ENCODE measurements at regions not wholly inside any gene's neighbourhood (a gene's known extent, or its start where the extent isn't known, plus 50 kb on each side); places are given as distances from the start of the nearest gene placed in this dataset.
A peak's percentile ranks its signal among the peaks of the same experiment; 100 is the strongest.

- peak in 1 of 2 experiments; percentile 15 for DNase-seq
- Histone ChIP-seq H3K9me3 (replicated peaks) (no peaks in the 10 kb centered on the region), H3K4me3 (no peak overlapping the region), H3K36me3 (no peaks in the 10 kb centered on the region), H3K4me1 (no peaks in the 10 kb centered on the region), H3K27me3 (peaks cover 6% of the 10 kb centered on the region; the same call in 1 of the 2 replicates), H3K27ac (no peak overlapping the region)
Observed at GRCh38 chr12:30874455-30875321, 51.9 kb upstream of the TSPAN11 start.

GRCh38 chr12:30870491-30871265 is 55.9 kb upstream of the TSPAN11 start:
- H3K36me3 ChIP-seq: no peaks in the 10 kb centered on the region
- 0 out of 2 replicates have a peak, but pooled peaks cover 2% of the 10 kb centered on the region for H3K9me3 ChIP-seq (replicated peaks)
- DNase-seq: no peak
- H3K4me1 ChIP-seq: no peaks in the 10 kb centered on the region
- no peak overlapping the region for H3K27ac ChIP-seq
- no peak overlapping the region for H3K4me3 ChIP-seq
- H3K27me3 ChIP-seq: peaks cover 6% of the 10 kb centered on the region; the same call in 1 of the 2 replicates

- Histone ChIP-seq H3K4me3 (no peak overlapping the region), H3K9me3 (replicated peaks) (0 out of 2 replicates have a peak, but pooled peaks cover 2% of the 10 kb centered on the region), H3K36me3 (no peaks in the 10 kb centered on the region), H3K4me1 (no peaks in the 10 kb centered on the region), H3K27ac (no peak overlapping the region), H3K27me3 (no peaks in the 10 kb centered on the region)
- no peak for DNase-seq
Observed at GRCh38 chr12:30867415-30867814, 59.1 kb upstream of the TSPAN11 start.

GRCh38 chr12:30866256-30866655 is 60.3 kb upstream of the TSPAN11 start:
- H3K9me3 ChIP-seq (replicated peaks): 0 out of 2 replicates have a peak, but pooled peaks cover 2% of the 10 kb centered on the region
- no peak for DNase-seq
- H3K36me3 ChIP-seq: no peaks in the 10 kb centered on the region

GRCh38 chr12:30863839-30864238 is 62.7 kb upstream of the TSPAN11 start:
- Histone ChIP-seq H3K27me3 (no peaks in the 10 kb centered on the region), H3K4me3 (no peak overlapping the region), H3K4me1 (no peaks in the 10 kb centered on the region), H3K36me3 (no peaks in the 10 kb centered on the region), H3K27ac (no peak overlapping the region), H3K9me3 (replicated peaks) (0 out of 2 replicates have a peak, but pooled peaks cover 2% of the 10 kb centered on the region)
- DNase-seq: no peak

More at GRCh38 chr12:30866256-30866655, 60.3 kb upstream of the TSPAN11 start:
- Histone ChIP-seq H3K4me3 (no peak overlapping the region), H3K27ac (no peak overlapping the region), H3K4me1 (no peaks in the 10 kb centered on the region), H3K27me3 (no peaks in the 10 kb centered on the region)

- DNase-seq: peak; percentile 33 to 42
Observed at GRCh38 chr12:30862486-30862885, 64.1 kb upstream of the TSPAN11 start.

GRCh38 chr12:30859226-30859625 is 67.3 kb upstream of the TSPAN11 start:
- Histone ChIP-seq H3K4me1 (no peaks in the 10 kb centered on the region), H3K4me3 (no peak overlapping the region), H3K36me3 (no peaks in the 10 kb centered on the region), H3K9me3 (replicated peaks) (no peaks in the 10 kb centered on the region; the same call in 1 of the 2 replicates), H3K27ac (no peak overlapping the region), H3K27me3 (no peaks in the 10 kb centered on the region)
- no peak for DNase-seq

More at GRCh38 chr12:30862486-30862885, 64.1 kb upstream of the TSPAN11 start:
- Histone ChIP-seq H3K27me3 (no peaks in the 10 kb centered on the region), H3K9me3 (replicated peaks) (0 out of 2 replicates have a peak, but pooled peaks cover 1% of the 10 kb centered on the region), H3K4me1 (no peaks in the 10 kb centered on the region), H3K27ac (no peak overlapping the region), H3K4me3 (no peak overlapping the region), H3K36me3 (no peaks in the 10 kb centered on the region)

GRCh38 chr12:30858471-30858870 is 68.1 kb upstream of the TSPAN11 start:
- no peak for DNase-seq
- Histone ChIP-seq H3K27ac (no peak overlapping the region), H3K9me3 (replicated peaks) (no peaks in the 10 kb centered on the region; the same call in 1 of the 2 replicates), H3K4me3 (no peak overlapping the region), H3K36me3 (no peaks in the 10 kb centered on the region), H3K27me3 (no peaks in the 10 kb centered on the region), H3K4me1 (no peaks in the 10 kb centered on the region)

GRCh38 chr12:30853561-30854133 is 72.9 kb upstream of the TSPAN11 start:
- Histone ChIP-seq H3K4me3 (no peak overlapping the region), H3K9me3 (replicated peaks) (no peaks in the 10 kb centered on the region; the same call in 1 of the 2 replicates), H3K27ac (no peak overlapping the region), H3K27me3 (no peaks in the 10 kb centered on the region), H3K36me3 (no peaks in the 10 kb centered on the region), H3K4me1 (peaks cover 4% of the 10 kb centered on the region; the same call in 1 of the 2 replicates)
- no peak for DNase-seq

GRCh38 chr12:30850684-30851083 is 75.9 kb upstream of the TSPAN11 start:
- Histone ChIP-seq H3K36me3 (no peaks in the 10 kb centered on the region), H3K27me3 (no peaks in the 10 kb centered on the region), H3K27ac (no peak overlapping the region), H3K4me1 (peaks cover 4% of the 10 kb centered on the region; the same call in 1 of the 2 replicates), H3K9me3 (replicated peaks) (no peaks in the 10 kb centered on the region), H3K4me3 (no peak overlapping the region)
- DNase-seq: no peak

- peak; percentile 53 to 84 for DNase-seq
- no peak overlapping the region for H3K4me3 ChIP-seq
- peaks cover 4% of the 10 kb centered on the region; the same call in 1 of the 2 replicates for H3K4me1 ChIP-seq
Observed at GRCh38 chr12:30847259-30847658, 79.3 kb upstream of the TSPAN11 start.

GRCh38 chr12:30846776-30847175 is 79.8 kb upstream of the TSPAN11 start:
- H3K27me3 ChIP-seq: no peaks in the 10 kb centered on the region
- H3K27ac ChIP-seq: no peak overlapping the region
- H3K9me3 ChIP-seq (replicated peaks): no peaks in the 10 kb centered on the region
- H3K4me1 ChIP-seq: peaks cover 2% of the 10 kb centered on the region; the same call in 1 of the 2 replicates
- H3K36me3 ChIP-seq: no peaks in the 10 kb centered on the region
- no peak for DNase-seq
- no peak overlapping the region for H3K4me3 ChIP-seq

More at GRCh38 chr12:30847259-30847658, 79.3 kb upstream of the TSPAN11 start:
- H3K9me3 ChIP-seq (replicated peaks): no peaks in the 10 kb centered on the region
- no peaks in the 10 kb centered on the region for H3K36me3 ChIP-seq
- H3K27ac ChIP-seq: no peak overlapping the region
- H3K27me3 ChIP-seq: no peaks in the 10 kb centered on the region

GRCh38 chr12:30845676-30846075 is 80.9 kb upstream of the TSPAN11 start:
- H3K36me3 ChIP-seq: no peaks in the 10 kb centered on the region
- no peaks in the 10 kb centered on the region for H3K27me3 ChIP-seq
- no peak overlapping the region for H3K4me3 ChIP-seq
- DNase-seq: no peak
- no peaks in the 10 kb centered on the region for H3K9me3 ChIP-seq (replicated peaks)
- no peaks in the 10 kb centered on the region for H3K4me1 ChIP-seq
- no peak overlapping the region for H3K27ac ChIP-seq

- Histone ChIP-seq H3K27ac (no peak overlapping the region), H3K36me3 (no peaks in the 10 kb centered on the region), H3K4me1 (no peaks in the 10 kb centered on the region), H3K9me3 (replicated peaks) (no peaks in the 10 kb centered on the region), H3K4me3 (no peak overlapping the region), H3K27me3 (no peaks in the 10 kb centered on the region)
- no peak for DNase-seq
Observed at GRCh38 chr12:30843211-30843610, 83.3 kb upstream of the TSPAN11 start.
